Liver (tissue), 3 donors: ENCODE measurements at regions not wholly inside any gene's neighbourhood (a gene's known extent, or its start where the extent isn't known, plus 50 kb on each side); places are given as distances from the start of the nearest gene placed in this dataset.

Experiments
- EGR1 ChIP-seq, 2 donors: IDR thresholded peaks; 2 replicates each; pipeline ENCODE4 v1.6.1; 2016 to 2018; ENCODE audit warnings: antibody characterized with exemption in 2 of 2, low read depth in 2 of 2
- GABPA ChIP-seq, 2 donors: IDR thresholded peaks in 1 of 2; conservative IDR thresholded peaks in 1 of 2; 2 replicates each; pipeline ENCODE4 v1.6.1; 2016; ENCODE audit warnings: antibody characterized with exemption in 2 of 2, mild to moderate bottlenecking in 1 of 2, moderate library complexity in 1 of 2
- HNF4A ChIP-seq, 2 donors: conservative IDR thresholded peaks; 2 replicates each; pipeline ENCODE4 v1.6.1; 2016; ENCODE audit warnings: antibody characterized with exemption in 2 of 2, mild to moderate bottlenecking in 2 of 2
- JUND ChIP-seq, 2 donors: IDR thresholded peaks; 2 replicates each; pipeline ENCODE4 v1.6.1; 2016; ENCODE audit warnings: antibody characterized with exemption in 2 of 2
- RAD21 ChIP-seq, 2 donors: IDR thresholded peaks; 2 replicates each; pipeline ENCODE4 v1.6.1; 2016; ENCODE audit warnings: antibody characterized with exemption in 2 of 2, mild to moderate bottlenecking in 2 of 2
- RXRA ChIP-seq, 2 donors: IDR thresholded peaks; 2 replicates each; pipeline ENCODE4 v1.6.1; 2017 to 2018; ENCODE audit warnings: antibody characterized with exemption in 2 of 2, mild to moderate bottlenecking in 1 of 2
- YY1 ChIP-seq: IDR thresholded peaks from 2 replicates; pipeline ENCODE4 v1.6.1; 2016; ENCODE audit warnings: antibody characterized with exemption, mild to moderate bottlenecking
- TF ChIP-seq, protein P1 (sequence below): fragments of 150-350 bp; IDR thresholded peaks from 2 replicates; pipeline ENCODE4 v1.5.1; 2017; ENCODE audit warnings: improper control_type of control experiment, low read depth, low read length; ENCODE audit not compliant: missing input control
- TF ChIP-seq, protein P2 (sequence below): IDR thresholded peaks from 2 replicates; pipeline ENCODE4 v1.6.1; 2016; ENCODE audit warnings: antibody characterized with exemption
- donor health status: healthy.
- donor health status: healthy.

DNA sequence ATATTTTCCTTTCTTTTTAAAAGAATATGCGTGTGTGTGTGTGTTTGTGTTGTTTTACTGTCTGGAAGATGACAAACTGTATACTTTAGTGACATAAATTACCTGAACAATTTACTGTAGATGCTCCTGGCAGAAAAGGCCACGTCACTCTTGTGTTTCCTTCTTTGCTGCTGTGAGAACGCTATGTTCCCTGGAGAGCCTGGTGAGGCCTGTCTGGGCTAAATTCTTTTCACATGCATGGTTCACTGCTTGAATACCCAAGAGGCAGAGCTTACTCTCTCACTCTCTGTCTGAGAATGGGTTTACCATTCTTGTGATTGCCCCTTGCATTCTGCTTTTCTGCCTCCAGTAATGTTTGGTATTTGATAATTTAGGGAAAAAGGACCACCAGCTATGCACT is 64.3 kb downstream of the EDN1 start:
- TF ChIP-seq, protein P1, sequence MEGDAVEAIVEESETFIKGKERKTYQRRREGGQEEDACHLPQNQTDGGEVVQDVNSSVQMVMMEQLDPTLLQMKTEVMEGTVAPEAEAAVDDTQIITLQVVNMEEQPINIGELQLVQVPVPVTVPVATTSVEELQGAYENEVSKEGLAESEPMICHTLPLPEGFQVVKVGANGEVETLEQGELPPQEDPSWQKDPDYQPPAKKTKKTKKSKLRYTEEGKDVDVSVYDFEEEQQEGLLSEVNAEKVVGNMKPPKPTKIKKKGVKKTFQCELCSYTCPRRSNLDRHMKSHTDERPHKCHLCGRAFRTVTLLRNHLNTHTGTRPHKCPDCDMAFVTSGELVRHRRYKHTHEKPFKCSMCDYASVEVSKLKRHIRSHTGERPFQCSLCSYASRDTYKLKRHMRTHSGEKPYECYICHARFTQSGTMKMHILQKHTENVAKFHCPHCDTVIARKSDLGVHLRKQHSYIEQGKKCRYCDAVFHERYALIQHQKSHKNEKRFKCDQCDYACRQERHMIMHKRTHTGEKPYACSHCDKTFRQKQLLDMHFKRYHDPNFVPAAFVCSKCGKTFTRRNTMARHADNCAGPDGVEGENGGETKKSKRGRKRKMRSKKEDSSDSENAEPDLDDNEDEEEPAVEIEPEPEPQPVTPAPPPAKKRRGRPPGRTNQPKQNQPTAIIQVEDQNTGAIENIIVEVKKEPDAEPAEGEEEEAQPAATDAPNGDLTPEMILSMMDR = no peak
- TF ChIP-seq GABPA (IDR thresholded peaks at IDR 0.05 in 1 of 2, conservative IDR thresholded peaks at IDR 0.05 in 1 of 2) (no peak), RAD21 (IDR thresholded peaks at IDR 0.05) (no peak), HNF4A (conservative IDR thresholded peaks at IDR 0.05) (no peak), JUND (IDR thresholded peaks at IDR 0.05) (no peak), EGR1 (IDR thresholded peaks at IDR 0.05; ENCODE audit: low read depth in 2 of 2) (no peak), RXRA (IDR thresholded peaks at IDR 0.05) (no peak), YY1 (no peak)
- TF ChIP-seq, protein P2, sequence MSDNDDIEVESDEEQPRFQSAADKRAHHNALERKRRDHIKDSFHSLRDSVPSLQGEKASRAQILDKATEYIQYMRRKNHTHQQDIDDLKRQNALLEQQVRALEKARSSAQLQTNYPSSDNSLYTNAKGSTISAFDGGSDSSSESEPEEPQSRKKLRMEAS = no peak
